NCI-H1105 (cell line): ENCODE measurements at regions not wholly inside any gene's neighbourhood (a gene's known extent, or its start where the extent isn't known, plus 50 kb on each side); places are given as distances from the start of the nearest gene placed in this dataset.

Experiments used
- DNase-seq: peaks from one replicate; lab custom pipeline; 2025; lab: John Stamatoyannopoulos, UW

DNA sequence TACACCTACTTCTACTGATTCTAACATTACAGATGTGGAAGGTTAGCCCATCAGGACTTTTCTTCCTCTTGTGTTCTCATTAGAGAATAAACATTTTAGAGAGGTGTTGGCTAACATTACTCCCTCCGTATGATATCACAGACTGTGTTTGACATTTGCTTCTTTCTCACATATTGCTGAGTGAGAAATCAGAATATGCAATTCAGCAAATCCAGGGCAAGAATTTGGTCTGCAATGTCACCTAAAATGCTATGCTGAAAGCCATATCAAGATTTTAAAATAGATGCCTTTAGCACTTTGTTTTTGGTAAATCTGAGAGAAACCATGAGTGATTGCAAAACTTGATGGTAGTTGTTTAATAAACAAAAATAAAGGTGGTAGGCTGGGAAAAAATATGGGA is 319.1 kb downstream of the C4orf33 start:
- no peak for DNase-seq

DNA sequence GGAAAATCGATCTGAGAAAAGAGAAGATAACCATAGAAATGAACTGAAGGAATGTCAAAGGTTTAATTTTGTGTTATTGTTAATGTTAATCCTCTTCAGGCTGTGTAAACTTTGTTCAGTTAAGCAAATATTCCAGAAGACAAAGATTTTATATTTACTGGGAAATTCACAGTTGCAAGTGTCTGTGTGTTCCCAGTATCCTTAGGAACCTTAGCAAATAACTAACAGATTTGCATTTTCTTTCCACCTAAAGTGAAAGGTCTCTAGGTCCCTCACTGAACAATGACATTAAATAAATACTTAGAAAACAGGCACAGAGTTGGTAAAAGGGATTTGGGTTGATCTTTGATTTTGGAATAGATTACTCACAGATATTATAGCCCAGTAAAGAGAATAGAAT is 324.7 kb downstream of the C4orf33 start:
- no peak for DNase-seq

DNA sequence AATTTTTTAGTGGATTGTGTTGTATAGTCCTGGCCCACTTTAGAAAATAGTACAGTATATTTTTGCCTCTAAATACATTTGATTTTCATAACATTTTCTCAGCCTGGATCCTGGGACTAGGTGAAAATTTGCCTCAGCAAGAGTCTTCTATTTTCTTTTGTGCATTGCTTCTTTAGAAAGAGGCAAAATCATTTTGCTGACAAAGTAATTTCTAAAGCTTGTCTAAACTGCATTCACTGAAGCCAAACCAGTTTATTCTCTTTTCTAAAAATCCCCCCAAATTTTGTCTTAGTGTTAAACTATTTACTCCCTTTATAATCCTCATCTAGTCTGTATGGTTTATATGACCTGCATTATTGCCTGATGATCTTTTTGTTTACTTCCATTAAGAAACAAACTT is 326.3 kb downstream of the C4orf33 start:
- DNase-seq: no peak

DNA sequence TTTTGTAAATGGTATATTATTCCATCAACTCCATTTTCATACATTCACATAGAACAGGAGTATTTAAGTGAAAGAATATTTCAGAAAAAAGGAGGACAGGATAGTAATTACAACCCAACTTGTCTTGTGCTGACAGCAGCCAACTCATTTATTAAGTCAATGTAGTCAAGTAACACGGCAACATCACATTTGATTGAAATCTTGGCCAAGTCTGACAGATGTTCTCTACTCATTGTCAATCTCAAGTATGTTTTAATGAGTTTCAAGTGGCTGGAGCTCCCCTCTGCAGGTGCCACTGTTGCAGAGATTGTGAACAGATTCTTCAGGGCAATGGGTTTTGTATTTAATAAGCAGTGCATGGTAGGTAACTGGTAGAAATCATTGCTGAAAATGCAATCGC is 332.5 kb downstream of the C4orf33 start:
- DNase-seq: peak; percentile 71

- no peak for DNase-seq
These were observed 333.8 kb downstream of the C4orf33 start for GRCh38 chr4:129429581-129430320.

DNA sequence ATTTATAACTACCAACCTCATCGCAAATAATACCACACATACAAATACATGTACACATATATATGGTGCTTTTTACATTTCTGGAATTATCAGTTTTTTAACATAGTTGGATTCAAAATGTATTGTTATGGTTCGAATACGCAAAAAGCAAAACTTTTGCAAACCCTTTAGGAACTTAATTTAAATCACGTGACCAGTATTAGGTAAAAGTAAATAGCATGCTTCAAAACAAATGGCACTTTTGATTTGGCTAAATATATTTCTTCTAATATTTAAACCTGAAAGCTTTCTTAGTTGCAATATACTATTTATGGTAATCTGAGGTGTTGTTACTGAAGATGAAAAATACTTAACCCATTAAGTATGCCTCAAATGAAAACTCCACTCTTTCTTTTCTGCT is 341.4 kb downstream of the C4orf33 start:
- DNase-seq: no peak

- DNase-seq: no peak
These were observed 342.6 kb downstream of the C4orf33 start for GRCh38 chr4:129438456-129438981.

DNA sequence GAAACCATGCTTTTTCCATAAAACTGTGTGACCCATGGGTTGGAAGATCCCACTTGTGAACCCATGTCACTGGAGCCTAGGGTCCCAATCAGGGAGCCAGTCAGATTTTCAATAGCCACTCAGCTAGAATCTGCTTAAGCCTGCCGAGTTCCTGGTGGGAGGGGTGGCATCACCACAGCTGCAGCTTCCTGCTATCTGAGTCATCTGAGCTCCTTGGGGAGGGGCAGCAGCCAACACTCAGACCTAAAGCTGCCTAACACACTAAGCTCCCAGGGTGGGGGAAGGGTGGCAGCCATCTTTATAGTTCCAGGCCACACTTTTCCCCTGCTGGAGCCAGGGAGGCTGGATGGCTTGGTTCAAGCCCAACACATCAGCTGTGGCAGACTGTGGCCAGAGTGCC is 350.1 kb downstream of the C4orf33 start:
- no peak for DNase-seq

- DNase-seq: no peak
These were observed 357.7 kb downstream of the C4orf33 start for GRCh38 chr4:129453524-129454200.

- peak; percentile 66 for DNase-seq
These were observed 359.5 kb downstream of the C4orf33 start for GRCh38 chr4:129455482-129455881.

GRCh38 chr4:129468624-129469023 is 372.7 kb downstream of the C4orf33 start:
- no peak for DNase-seq

DNA sequence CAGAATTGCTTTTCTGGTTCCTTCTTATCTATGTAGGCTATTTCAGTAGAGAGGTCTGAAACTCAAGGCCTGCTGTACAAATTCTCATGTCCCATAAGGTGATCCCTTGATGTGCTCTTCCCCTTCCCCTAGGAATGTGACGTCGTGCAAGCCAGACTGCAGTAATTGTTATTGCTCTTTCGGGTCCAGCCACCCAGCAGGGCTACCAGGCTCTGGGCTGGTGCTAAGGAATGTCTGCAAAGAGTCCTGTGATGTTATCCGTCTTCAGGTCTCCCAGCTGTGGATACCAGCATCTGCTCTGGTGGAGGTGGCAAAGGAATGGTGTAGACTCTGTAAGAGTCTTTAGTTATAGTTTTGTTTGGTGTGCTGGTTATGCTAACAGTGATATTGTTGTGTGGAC is 378.7 kb downstream of the C4orf33 start:
- DNase-seq: no peak

DNA sequence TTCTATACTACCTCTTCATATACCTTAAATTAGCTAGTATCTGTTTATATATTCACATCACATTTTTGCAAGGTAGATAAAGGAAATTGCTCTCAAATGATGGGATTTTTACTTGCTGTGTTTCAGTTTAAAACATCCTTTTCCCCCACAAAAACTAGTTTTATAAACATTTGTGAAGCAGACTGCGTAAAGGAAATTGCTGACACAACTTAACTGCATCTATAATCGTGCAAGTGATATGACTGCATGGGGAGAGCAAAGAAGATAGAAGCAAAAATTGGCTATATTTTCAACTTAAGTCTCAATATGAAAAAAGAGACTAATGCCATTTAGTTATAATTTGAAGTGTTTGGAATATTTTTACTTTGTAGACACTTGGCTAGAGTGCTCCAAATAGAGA is 385.2 kb downstream of the C4orf33 start:
- no peak for DNase-seq

DNA sequence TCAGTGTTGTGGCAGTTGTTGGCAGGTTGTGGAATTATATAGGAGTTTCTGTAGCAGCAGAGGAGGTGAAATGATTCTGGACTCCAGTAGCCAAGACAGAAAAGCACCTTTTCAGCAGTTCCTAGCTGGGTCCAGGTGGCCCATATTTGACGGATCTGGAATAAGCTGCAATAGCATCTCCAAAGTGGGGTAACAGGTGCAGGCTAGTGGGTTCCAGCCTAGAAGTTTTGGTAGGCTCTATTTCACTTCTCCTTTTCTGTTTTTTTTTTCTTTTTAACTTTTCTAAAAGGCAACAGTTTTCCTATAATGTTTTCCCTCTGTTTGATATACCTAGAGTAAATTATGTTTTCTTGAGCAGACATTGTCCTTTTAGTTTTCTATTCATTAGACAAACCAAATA is 392.5 kb downstream of the C4orf33 start:
- DNase-seq: no peak

GRCh38 chr4:129490516-129490915 is 394.6 kb downstream of the C4orf33 start:
- DNase-seq: no peak

DNA sequence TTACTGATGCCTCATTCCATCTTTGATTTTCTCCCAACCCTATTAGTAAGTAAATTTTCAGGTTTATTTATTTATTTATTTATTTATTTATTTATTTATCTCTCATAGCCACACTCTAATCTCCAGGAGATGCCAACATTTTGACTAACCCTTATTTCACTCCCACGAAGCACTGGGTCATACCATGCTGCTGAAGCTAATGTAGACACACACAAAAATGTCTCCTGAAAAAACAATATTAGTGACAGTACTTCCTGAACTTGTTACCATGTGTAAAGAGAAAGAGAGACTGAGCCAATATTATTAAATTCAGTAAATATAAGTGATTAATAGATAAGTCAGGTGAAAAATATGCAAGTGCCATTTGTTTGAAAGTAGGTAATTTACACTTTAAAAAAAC is 402.7 kb downstream of the C4orf33 start:
- no peak for DNase-seq

GRCh38 chr4:129514852-129515251 is 418.9 kb downstream of the C4orf33 start:
- no peak for DNase-seq

DNA sequence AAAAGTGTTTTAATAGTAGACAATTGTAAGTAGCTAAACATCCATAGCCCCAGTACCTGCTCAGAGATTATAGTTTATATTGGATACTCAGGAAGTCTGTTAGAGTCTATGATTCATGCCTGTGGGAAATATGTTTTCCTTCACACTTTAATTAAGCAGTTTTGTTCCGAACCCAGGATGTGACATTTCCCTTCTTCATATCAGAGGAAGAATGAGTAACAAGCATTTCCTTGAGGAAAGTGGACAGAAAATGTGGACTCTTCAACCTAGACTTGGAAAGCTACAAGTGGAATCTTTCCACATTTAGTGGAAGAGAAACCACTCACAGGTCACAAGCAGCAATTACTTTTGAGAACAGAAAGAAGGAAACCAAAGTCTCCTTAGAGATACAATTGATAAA is 419.4 kb downstream of the C4orf33 start:
- no peak for DNase-seq

DNA sequence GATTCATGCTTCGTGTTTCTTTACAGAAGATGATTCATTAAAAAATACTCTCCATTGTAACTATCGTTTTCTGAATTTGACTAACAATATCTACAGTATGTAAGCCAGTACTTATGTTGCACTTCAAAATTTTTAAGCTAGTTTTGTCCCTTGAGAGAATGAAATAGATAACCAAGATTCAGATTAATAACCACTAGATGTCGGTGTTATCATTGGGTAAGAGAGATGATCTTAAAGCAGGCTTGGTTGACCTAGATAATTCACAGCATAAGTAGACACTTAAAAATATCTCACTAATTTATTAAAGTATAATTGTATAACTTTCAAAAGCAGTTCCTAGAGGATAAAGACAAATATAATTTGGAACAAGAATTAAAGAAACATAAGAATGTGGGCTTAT is 430.9 kb downstream of the C4orf33 start:
- no peak for DNase-seq

- no peak for DNase-seq
These were observed 435.3 kb downstream of the C4orf33 start for GRCh38 chr4:129531253-129531652.

GRCh38 chr4:129532573-129532972 is 436.6 kb downstream of the C4orf33 start:
- DNase-seq: no peak

- no peak for DNase-seq
These were observed 447.3 kb downstream of the C4orf33 start for GRCh38 chr4:129543299-129543698.

- DNase-seq: no peak
These were observed 449.8 kb downstream of the C4orf33 start for GRCh38 chr4:129545599-129546278.
